ENCODE measurements at regions not wholly inside any gene's neighbourhood (a gene's known extent, or its start where the extent isn't known, plus 50 kb on each side); places are given as distances from the start of the nearest gene placed in this dataset.

DNA sequence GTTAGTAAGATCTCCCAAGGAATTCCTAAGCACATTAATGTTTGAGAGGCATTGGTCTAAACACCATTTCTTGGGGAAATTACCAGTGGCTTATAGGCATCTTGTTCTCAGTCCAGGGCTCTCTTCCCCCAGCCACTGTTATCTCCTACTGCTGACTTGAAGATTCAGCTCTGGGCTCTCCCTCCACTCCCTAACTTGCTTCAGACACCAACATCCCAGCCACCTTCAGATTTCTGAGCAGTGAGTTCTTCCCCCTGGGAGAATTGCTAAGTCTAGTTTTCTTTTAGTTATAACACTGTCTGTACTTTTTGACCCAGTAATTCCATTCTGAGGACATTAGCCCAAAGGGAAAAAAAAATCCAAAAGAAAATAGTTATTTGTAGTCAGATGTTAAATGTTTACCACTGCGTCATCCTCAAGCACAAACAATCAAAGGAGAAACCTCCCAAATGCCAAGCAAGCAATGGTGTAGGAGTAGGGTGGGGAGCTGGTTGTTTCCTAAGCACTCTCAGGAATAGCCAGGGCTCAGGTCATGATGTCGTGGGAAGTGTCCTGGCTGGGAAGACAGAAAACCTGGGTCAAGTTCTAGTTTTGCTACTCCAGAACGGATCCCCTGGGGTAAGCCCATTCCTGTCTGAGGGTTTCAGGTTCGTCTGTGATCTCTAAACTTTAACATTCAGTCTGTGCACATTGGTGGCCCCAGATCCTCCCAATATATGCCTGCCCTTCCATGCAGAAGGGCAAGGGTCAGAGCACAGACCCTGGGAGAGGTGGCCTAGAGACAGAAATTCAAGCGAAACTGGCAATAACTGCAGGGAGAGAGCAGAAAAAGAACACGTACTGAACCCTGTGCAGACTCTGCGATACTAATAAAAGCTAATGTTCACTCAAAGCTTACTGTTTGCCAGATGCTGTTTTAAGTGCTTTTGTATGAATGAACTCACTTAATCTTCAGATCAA, 191.1 kb upstream of the FGGY start:
- no peak for DNase-seq
- intact Hi-C loops (cut with micrococcal nuclease) = no loop called here
- H3K9me3 Mint-ChIP-seq = peaks cover 10% of the 10 kb centered on the region
- H3K27ac Mint-ChIP-seq = no peak overlapping the region
- H3K4me1 Mint-ChIP-seq = no peaks in the 10 kb centered on the region
- H3K4me3 Mint-ChIP-seq = no peak overlapping the region
- H3K27me3 Mint-ChIP-seq = no peaks in the 10 kb centered on the region
- no peaks in the 10 kb centered on the region for H3K36me3 Mint-ChIP-seq (ENCODE audit: low read depth)

DNA sequence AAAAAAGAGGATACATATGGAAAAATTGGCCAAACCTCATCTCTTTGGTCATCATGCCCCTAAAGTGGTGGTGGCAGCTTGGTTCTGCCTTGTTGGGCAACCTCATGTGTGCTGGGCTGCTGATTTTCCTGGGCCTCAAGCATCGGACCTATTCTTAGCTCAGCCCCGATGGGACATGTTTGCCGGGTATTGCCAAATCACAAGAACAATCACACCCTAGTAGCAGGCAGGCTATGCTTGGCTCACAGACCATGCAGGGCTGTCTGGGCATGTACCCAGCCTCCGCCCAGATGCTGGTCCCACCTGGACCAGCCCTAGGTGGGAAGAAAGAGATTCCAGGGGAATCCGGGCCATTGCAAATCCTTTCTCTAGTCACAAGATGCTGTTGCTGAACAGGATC, 189.4 kb upstream of the FGGY start:
- no peak overlapping the region for H3K27ac Mint-ChIP-seq
- no peak for DNase-seq
- no peaks in the 10 kb centered on the region for H3K4me1 Mint-ChIP-seq
- intact Hi-C loops (cut with micrococcal nuclease) = no loop called here
- H3K9me3 Mint-ChIP-seq = no peaks in the 10 kb centered on the region
- H3K4me3 Mint-ChIP-seq = no peak overlapping the region
- H3K36me3 Mint-ChIP-seq (ENCODE audit: low read depth) = no peaks in the 10 kb centered on the region
- no peaks in the 10 kb centered on the region for H3K27me3 Mint-ChIP-seq

DNA sequence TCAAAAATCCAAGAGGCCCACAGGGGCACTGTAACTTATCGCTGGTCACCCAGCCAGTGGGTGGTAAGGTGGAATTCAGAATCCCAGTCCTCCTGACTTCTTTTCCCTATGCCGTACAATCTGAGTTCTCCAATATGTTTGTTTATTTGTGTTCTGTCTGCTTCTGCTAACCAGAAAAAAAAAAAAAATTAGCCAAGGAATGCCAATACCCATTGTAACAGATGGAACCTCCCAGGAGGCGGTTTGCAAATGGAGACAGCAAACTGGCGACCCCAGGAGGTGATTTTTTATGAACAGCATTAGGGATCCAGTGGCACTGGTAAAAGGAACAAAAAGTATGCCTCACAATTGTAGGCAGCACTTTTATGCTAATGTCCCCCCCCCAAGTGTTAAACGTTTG, 189.0 kb upstream of the FGGY start:
- H3K4me1 Mint-ChIP-seq = no peaks in the 10 kb centered on the region
- no peak for DNase-seq
- H3K4me3 Mint-ChIP-seq = no peak overlapping the region
- intact Hi-C loops (cut with micrococcal nuclease) = no loop called here
- no peaks in the 10 kb centered on the region for H3K36me3 Mint-ChIP-seq (ENCODE audit: low read depth)
- H3K27ac Mint-ChIP-seq = no peak overlapping the region
- H3K27me3 Mint-ChIP-seq = no peaks in the 10 kb centered on the region
- no peaks in the 10 kb centered on the region for H3K9me3 Mint-ChIP-seq

DNA sequence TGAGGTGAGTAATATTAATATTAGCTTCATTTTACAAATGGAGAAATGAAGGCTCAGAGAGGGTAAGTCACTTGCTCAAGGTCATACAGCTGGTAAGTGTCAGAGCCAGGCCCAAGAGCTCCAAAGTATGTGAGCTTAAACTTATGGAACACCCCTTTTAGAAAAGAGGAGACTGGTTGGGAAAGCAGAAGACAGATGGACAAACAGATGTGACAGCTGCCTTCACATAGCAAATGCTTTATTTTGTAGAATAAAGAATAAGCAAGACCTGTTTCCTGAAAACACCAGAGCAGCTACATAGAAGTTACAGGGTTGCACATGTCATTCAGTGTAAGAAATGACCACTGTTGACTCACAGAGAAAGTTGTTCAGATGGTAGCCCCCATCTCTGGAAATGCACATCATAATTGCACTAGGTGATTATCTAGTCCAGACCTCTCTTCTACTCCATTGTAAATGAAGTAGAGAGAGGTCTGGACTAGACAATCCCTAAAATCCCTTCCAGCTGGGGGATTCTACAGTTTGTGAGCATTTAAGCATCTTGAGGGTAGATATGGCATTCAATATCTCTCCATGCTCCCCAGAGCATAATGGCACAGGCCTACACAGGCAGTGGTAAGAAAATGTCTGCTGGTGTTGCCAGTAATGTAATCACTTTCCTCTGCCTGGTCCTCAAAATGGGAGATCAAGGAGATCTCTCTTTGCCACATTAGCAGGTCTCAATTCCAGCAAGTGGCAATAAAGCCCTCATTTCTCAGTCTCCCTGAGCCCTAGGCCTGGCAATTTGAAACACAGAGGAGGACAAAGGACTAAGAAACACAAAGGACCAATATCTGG, 188.2 kb upstream of the FGGY start:
- intact Hi-C loops (cut with micrococcal nuclease) = no loop called here
- no peaks in the 10 kb centered on the region for H3K27me3 Mint-ChIP-seq
- no peak for DNase-seq
- no peaks in the 10 kb centered on the region for H3K36me3 Mint-ChIP-seq (ENCODE audit: low read depth)
- H3K4me1 Mint-ChIP-seq = no peaks in the 10 kb centered on the region
- no peak overlapping the region for H3K4me3 Mint-ChIP-seq
- no peaks in the 10 kb centered on the region for H3K9me3 Mint-ChIP-seq
- H3K27ac Mint-ChIP-seq = no peak overlapping the region

DNA sequence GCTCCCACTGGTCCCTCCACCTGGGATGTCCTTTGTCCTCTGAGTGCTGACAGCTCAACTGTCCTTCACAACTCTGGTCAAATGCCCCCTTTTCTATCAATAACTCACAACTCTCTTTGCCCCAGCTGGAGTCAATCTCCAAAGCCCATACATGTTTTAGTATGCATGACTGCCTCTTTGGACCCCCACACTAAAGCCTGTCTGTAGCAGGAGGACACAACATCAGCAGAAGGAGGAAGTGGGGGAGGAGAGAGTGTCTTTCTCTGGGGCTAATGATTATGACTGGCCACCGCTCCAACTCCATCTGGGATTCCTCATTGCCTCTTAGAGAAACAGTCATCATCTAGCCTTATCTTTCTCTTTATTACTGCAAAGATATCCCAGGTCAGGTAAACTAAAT, 186.6 kb upstream of the FGGY start:
- Mint-ChIP-seq H3K4me3 (no peak overlapping the region), H3K9me3 (no peaks in the 10 kb centered on the region), H3K36me3 (ENCODE audit: low read depth) (no peaks in the 10 kb centered on the region), H3K27me3 (peaks cover 4% of the 10 kb centered on the region), H3K4me1 (no peaks in the 10 kb centered on the region), H3K27ac (no peak overlapping the region)
- intact Hi-C loops (cut with micrococcal nuclease) = no loop called here
- no peak for DNase-seq

DNA sequence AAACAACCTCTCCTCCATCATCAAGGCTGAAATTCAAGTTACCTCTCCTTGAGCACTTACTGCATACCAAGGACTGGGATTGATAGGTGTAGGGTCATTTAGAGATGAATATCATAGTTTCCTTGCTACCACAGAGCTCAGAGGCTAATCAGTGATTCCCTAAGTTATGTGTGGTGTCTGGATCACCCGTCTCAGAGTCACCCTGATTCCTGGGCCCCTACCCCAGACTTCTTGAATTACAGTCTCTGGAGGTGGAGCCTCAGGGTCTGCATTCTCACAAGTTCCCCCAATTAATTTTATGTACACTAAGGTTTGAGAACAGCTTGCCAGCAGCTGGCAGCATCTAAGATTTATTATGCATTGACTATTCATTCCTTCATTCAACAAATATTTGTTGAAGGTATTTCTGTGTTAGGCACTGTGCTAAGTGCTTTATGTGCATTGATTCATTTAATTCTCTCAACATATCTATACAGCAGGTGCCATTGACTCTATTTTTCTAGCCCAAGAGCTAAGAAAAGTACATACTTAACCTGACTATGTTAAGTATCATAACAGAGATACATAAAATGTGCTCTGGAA, 182.9 kb upstream of the FGGY start:
- Mint-ChIP-seq H3K27me3 (peaks cover 15% of the 10 kb centered on the region), H3K4me1 (peaks cover 5% of the 10 kb centered on the region), H3K27ac (no peak overlapping the region), H3K9me3 (no peaks in the 10 kb centered on the region), H3K36me3 (ENCODE audit: low read depth) (no peaks in the 10 kb centered on the region), H3K4me3 (no peak overlapping the region)
- intact Hi-C loops (cut with micrococcal nuclease) = no loop called here
- DNase-seq = no peak

DNA sequence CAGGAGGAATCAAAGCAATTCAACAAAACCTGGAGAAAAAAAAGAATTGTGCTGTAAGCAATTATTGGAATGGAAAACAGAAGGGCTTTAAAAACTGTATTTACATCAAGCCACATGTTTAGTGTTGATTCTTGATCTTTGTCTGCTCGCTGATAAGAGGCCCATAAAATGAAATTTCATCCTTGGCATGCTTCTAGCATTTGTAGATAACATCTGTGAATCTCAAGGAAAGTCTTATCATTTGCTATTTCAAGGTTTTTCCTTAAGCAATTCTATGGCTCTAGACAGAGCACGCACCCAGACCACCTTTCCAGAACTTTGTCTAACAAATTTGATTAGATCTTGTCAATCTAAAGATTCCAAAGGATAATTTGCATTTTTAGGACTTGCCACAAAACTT, 181.0 kb upstream of the FGGY start:
- H3K4me3 Mint-ChIP-seq = no peak overlapping the region
- H3K9me3 Mint-ChIP-seq = no peaks in the 10 kb centered on the region
- H3K27me3 Mint-ChIP-seq = peaks cover 17% of the 10 kb centered on the region
- H3K4me1 Mint-ChIP-seq = peaks cover 5% of the 10 kb centered on the region
- no peak overlapping the region for H3K27ac Mint-ChIP-seq
- no peak for DNase-seq
- intact Hi-C loops (cut with micrococcal nuclease) = no loop called here
- no peaks in the 10 kb centered on the region for H3K36me3 Mint-ChIP-seq (ENCODE audit: low read depth)

DNA sequence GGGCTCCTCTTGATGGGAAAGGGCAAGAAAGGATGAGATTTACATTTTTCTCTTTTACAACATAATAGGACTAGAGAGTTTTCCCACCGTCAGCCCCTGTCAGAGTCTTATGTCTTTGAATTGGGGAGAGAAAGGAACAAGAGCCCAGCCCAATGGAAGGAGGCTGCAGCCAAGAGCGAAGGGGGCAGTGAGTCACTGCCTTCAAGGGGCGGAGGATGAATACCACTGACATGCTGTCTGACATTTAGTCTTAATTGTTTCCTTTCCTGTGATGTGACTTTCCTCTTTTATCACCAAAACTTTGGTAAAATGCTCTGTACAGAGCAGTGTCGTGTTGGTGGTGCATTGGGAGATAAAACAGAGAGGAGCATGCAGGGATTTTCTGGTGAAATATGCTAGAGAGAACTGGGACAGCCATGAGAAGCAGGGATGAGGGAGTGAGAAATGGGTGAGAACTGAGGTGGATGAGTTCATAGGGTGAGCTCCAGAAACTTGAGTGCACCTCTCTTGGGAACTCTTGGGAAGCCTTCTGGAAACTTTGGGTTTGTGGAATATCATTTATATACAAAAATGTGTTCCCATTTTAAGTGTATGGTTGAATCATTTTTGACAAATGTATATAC, 179.9 kb upstream of the FGGY start:
- Mint-ChIP-seq H3K4me1 (peaks cover 5% of the 10 kb centered on the region), H3K4me3 (no peak overlapping the region), H3K27me3 (peaks cover 17% of the 10 kb centered on the region), H3K36me3 (ENCODE audit: low read depth) (no peaks in the 10 kb centered on the region), H3K9me3 (no peaks in the 10 kb centered on the region), H3K27ac (no peak overlapping the region)
- DNase-seq = no peak
- intact Hi-C loops (cut with micrococcal nuclease) = no loop called here

DNA sequence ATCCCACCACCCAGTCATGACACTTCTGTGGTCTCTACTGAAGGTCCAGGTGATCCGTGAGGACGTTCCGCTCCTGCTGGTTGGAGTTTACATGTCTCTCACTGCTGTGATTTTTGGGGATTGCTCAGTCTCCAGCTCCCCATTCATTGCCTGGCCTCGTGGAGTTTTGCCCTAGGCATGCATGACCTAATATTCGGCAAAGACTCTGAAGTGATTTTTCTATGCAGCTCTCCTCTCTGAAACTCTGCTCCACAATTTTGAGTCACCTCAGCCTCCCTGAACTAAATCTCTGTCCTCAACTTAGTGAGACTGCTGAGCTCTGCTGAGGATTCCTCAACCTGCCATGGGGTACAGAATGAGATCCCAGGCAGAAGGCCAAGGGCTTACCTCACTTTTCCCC, 174.4 kb upstream of the FGGY start:
- DNase-seq = no peak
- H3K36me3 Mint-ChIP-seq (ENCODE audit: low read depth) = no peaks in the 10 kb centered on the region
- H3K4me1 Mint-ChIP-seq = peaks cover 10% of the 10 kb centered on the region
- peaks cover 9% of the 10 kb centered on the region for H3K27me3 Mint-ChIP-seq
- H3K9me3 Mint-ChIP-seq = peaks cover 19% of the 10 kb centered on the region
- intact Hi-C loops (cut with micrococcal nuclease) = no loop called here
- no peak overlapping the region for H3K4me3 Mint-ChIP-seq
- no peak overlapping the region for H3K27ac Mint-ChIP-seq

DNA sequence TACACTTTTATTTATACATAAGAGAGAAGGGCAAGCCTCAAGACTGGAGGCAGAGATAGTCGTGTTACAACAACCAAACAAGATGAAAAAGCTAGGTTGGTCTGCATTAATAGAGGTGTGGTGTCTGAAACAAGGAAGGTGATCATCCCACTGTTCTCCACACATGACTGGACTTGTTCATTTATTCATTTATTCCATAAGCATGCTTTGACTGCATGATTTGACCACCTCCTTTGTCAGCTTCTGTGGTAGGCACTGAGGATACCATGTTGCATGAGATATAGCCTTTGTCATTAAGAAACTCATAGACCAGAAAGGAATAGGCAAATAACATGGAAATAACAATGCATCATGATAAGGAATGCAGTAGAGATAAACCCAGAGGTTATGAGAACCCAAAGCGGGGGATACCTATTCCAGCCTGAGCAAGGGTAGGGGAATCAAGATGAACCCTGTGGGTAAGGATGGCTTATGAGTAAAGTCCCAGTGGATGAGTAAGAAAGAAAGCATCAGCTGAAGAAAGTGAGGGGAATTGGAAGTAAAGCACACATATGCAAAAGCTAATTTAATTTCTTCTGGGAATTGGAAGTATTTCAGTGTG, 173.7 kb upstream of the FGGY start:
- intact Hi-C loops (cut with micrococcal nuclease) = no loop called here
- Mint-ChIP-seq H3K27me3 (peaks cover 4% of the 10 kb centered on the region), H3K9me3 (peaks cover 19% of the 10 kb centered on the region), H3K4me1 (peaks cover 10% of the 10 kb centered on the region), H3K36me3 (ENCODE audit: low read depth) (no peaks in the 10 kb centered on the region), H3K4me3 (no peak overlapping the region), H3K27ac (no peak overlapping the region)
- no peak for DNase-seq

DNA sequence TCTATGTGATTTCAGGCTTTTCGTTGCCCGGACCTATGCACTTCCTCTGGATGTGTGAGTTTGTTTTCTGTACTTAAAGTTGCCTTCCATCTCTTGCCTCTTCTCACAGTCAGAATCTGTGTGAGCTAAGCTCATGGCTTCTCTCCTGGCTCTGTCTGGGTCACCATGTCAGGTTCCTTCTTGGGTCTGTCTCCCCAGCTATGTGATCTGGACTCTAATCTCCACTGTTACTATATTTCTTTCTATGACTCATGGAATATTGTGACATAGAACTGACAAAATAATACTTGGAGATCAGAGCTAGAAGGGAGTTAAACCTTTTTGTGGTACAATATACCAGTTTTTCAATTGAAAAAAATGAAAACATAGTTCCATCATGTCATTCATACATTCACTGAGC, 172.7 kb upstream of the FGGY start:
- no peak overlapping the region for H3K27ac Mint-ChIP-seq
- H3K4me3 Mint-ChIP-seq = no peak overlapping the region
- no peak for DNase-seq
- intact Hi-C loops (cut with micrococcal nuclease) = no loop called here
- H3K27me3 Mint-ChIP-seq = peaks cover 2% of the 10 kb centered on the region
- peaks cover 22% of the 10 kb centered on the region for H3K9me3 Mint-ChIP-seq
- H3K36me3 Mint-ChIP-seq (ENCODE audit: low read depth) = no peaks in the 10 kb centered on the region
- peaks cover 10% of the 10 kb centered on the region for H3K4me1 Mint-ChIP-seq

DNA sequence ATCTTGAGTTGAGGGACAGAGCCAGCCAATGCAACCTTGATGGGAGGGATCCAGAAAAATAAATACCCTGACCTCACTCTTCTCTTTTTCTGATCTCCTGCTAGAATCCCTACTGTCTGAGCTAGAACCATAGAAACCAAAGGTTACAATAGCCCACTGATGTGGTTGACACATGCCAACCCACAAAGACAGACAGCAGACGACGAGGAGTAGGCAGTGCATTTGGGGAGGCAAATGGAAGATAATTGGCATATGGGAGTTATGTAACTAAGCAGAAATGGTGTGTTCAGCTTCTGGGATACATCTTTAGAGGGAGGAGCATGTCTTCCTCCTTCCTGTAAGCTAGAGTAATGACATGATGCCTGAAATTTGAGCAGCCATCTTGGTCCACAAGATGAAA, 171.7 kb upstream of the FGGY start:
- peaks cover 27% of the 10 kb centered on the region for H3K9me3 Mint-ChIP-seq
- no peak overlapping the region for H3K27ac Mint-ChIP-seq
- no peak for DNase-seq
- H3K4me3 Mint-ChIP-seq = no peak overlapping the region
- peaks cover 2% of the 10 kb centered on the region for H3K27me3 Mint-ChIP-seq
- intact Hi-C loops (cut with micrococcal nuclease) = no loop called here
- no peaks in the 10 kb centered on the region for H3K36me3 Mint-ChIP-seq (ENCODE audit: low read depth)
- peaks cover 10% of the 10 kb centered on the region for H3K4me1 Mint-ChIP-seq

DNA sequence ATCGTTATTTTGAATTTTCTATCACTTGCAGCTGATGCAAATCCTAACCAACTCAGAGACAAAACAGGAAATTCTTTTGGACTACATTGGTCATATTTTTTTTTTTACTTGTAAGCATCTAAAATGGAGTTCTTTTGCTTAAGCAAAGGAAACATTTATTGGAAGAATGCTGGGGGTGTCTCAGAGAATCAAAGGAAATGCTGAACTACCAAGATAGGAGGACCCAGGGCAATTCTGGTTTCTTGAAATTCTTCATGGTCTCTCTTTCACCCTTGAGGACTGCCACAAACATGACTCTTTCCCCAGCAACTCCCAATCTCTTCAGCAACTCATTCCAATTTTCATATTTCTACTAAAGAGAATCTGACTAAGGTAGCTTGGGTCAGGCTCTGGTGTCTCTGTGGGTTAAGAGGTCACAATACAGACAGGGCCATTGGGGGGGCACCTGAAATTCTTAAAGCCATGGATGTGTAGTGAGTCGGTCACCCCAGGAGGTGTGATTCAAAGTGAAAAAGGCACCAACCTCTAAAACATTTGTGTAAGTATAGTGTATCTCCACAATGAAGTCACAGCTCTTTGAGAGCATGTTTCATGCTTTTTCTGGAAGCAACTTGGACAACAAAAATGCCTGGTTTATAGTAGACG, 171.1 kb upstream of the FGGY start:
- Mint-ChIP-seq H3K4me3 (no peak overlapping the region), H3K27me3 (peaks cover under 1% of the 10 kb centered on the region), H3K4me1 (peaks cover 10% of the 10 kb centered on the region), H3K36me3 (ENCODE audit: low read depth) (no peaks in the 10 kb centered on the region), H3K27ac (no peak overlapping the region), H3K9me3 (peaks cover 27% of the 10 kb centered on the region)
- DNase-seq = no peak
- intact Hi-C loops (cut with micrococcal nuclease) = no loop called here
